ENCODE measurements at regions not wholly inside any gene's neighbourhood (a gene's known extent, or its start where the extent isn't known, plus 50 kb on each side); places are given as distances from the start of the nearest gene placed in this dataset.

- TF ChIP-seq, protein P1, sequence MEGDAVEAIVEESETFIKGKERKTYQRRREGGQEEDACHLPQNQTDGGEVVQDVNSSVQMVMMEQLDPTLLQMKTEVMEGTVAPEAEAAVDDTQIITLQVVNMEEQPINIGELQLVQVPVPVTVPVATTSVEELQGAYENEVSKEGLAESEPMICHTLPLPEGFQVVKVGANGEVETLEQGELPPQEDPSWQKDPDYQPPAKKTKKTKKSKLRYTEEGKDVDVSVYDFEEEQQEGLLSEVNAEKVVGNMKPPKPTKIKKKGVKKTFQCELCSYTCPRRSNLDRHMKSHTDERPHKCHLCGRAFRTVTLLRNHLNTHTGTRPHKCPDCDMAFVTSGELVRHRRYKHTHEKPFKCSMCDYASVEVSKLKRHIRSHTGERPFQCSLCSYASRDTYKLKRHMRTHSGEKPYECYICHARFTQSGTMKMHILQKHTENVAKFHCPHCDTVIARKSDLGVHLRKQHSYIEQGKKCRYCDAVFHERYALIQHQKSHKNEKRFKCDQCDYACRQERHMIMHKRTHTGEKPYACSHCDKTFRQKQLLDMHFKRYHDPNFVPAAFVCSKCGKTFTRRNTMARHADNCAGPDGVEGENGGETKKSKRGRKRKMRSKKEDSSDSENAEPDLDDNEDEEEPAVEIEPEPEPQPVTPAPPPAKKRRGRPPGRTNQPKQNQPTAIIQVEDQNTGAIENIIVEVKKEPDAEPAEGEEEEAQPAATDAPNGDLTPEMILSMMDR (conservative IDR thresholded peaks at IDR 0.05 in 1 of 2, IDR thresholded peaks at IDR 0.05 in 1 of 2; ENCODE audit: extremely low read depth in 1 of 2, insufficient read depth in 1 of 2, low read depth in 1 of 2, low read length in 2 of 2): no peak
- no peak for TF ChIP-seq EZH2 (IDR thresholded peaks at IDR 0.05; ENCODE audit: borderline replicate concordance, low read length)
Observed at GRCh38 chr4:121213940-121214339, 49.8 kb upstream of the TNIP3 start.

Measured in mammary epithelial cell (primary cell).